ENCODE measurements at regions not wholly inside any gene's neighbourhood (a gene's known extent, or its start where the extent isn't known, plus 50 kb on each side); places are given as distances from the start of the nearest gene placed in this dataset.

- Histone ChIP-seq H3K4me3 (ENCODE audit: low read length) (no peak overlapping the region), H3K79me2 (ENCODE audit: low read length) (no peaks in the 10 kb centered on the region), H4K20me1 (ENCODE audit: insufficient read depth, low read depth, low read length) (no peaks in the 10 kb centered on the region), H3K27ac (ENCODE audit: low read length) (no peak overlapping the region), H3K9me2 (replicated peaks; ENCODE audit: insufficient read depth, low read length) (no peaks in the 10 kb centered on the region), H3K9me3 (ENCODE audit: low read length) (peaks cover 13% of the 10 kb centered on the region), H3K36me3 (ENCODE audit: insufficient read depth, low read length) (no peaks in the 10 kb centered on the region), H3K9ac (ENCODE audit: low read length) (no peak overlapping the region), H3K4me2 (ENCODE audit: low read depth, low read length, poor library complexity, severe bottlenecking) (no peak overlapping the region), H2AFZ (ENCODE audit: low read length) (no peak overlapping the region), H3K27me3 (ENCODE audit: low read length) (no peaks in the 10 kb centered on the region), H3K4me1 (ENCODE audit: low read length) (no peaks in the 10 kb centered on the region)
- DNase-seq, result no peak
Measured at GRCh38 chr16:6517020-6517720, 815.5 kb upstream of the RBFOX1 start.

- Histone ChIP-seq H3K9me2 (replicated peaks; ENCODE audit: insufficient read depth, low read length) (no peaks in the 10 kb centered on the region), H2AFZ (ENCODE audit: low read length) (no peak overlapping the region), H3K4me1 (ENCODE audit: low read length) (no peaks in the 10 kb centered on the region), H3K27ac (ENCODE audit: low read length) (no peak overlapping the region), H3K27me3 (ENCODE audit: low read length) (no peaks in the 10 kb centered on the region), H3K4me3 (ENCODE audit: low read length) (no peak overlapping the region), H4K20me1 (ENCODE audit: insufficient read depth, low read depth, low read length) (no peaks in the 10 kb centered on the region), H3K9ac (ENCODE audit: low read length) (no peak overlapping the region), H3K36me3 (ENCODE audit: insufficient read depth, low read length) (no peaks in the 10 kb centered on the region), H3K9me3 (ENCODE audit: low read length) (peaks cover 13% of the 10 kb centered on the region), H3K79me2 (ENCODE audit: low read length) (no peaks in the 10 kb centered on the region), H3K4me2 (ENCODE audit: low read depth, low read length, poor library complexity, severe bottlenecking) (no peak overlapping the region)
- no peak for DNase-seq
Measured at GRCh38 chr16:6512512-6512911, 820.1 kb upstream of the RBFOX1 start.

GRCh38 chr16:6510261-6510660 lies 822.4 kb upstream of the RBFOX1 start:
- H3K27me3 ChIP-seq (ENCODE audit: low read length), result no peaks in the 10 kb centered on the region
- no peaks in the 10 kb centered on the region for H3K79me2 ChIP-seq (ENCODE audit: low read length)
- H3K9me3 ChIP-seq (ENCODE audit: low read length), result peaks cover 13% of the 10 kb centered on the region
- no peak overlapping the region for H3K4me3 ChIP-seq (ENCODE audit: low read length)
- H2AFZ ChIP-seq (ENCODE audit: low read length), result no peak overlapping the region
- H3K4me1 ChIP-seq (ENCODE audit: low read length), result no peaks in the 10 kb centered on the region
- no peak for DNase-seq
- H3K9me2 ChIP-seq (replicated peaks; ENCODE audit: insufficient read depth, low read length), result no peaks in the 10 kb centered on the region
- no peaks in the 10 kb centered on the region for H3K36me3 ChIP-seq (ENCODE audit: insufficient read depth, low read length)
- no peaks in the 10 kb centered on the region for H4K20me1 ChIP-seq (ENCODE audit: insufficient read depth, low read depth, low read length)
- H3K9ac ChIP-seq (ENCODE audit: low read length), result no peak overlapping the region
- H3K27ac ChIP-seq (ENCODE audit: low read length), result no peak overlapping the region
- H3K4me2 ChIP-seq (ENCODE audit: low read depth, low read length, poor library complexity, severe bottlenecking), result no peak overlapping the region

- H2AFZ ChIP-seq (ENCODE audit: low read length), result no peak overlapping the region
- no peak overlapping the region for H3K27ac ChIP-seq (ENCODE audit: low read length)
- H3K4me2 ChIP-seq (ENCODE audit: low read depth, low read length, poor library complexity, severe bottlenecking), result no peak overlapping the region
- no peak overlapping the region for H3K4me3 ChIP-seq (ENCODE audit: low read length)
- H3K9ac ChIP-seq (ENCODE audit: low read length), result no peak overlapping the region
- no peaks in the 10 kb centered on the region for H3K27me3 ChIP-seq (ENCODE audit: low read length)
- H3K36me3 ChIP-seq (ENCODE audit: insufficient read depth, low read length), result no peaks in the 10 kb centered on the region
- no peaks in the 10 kb centered on the region for H3K4me1 ChIP-seq (ENCODE audit: low read length)
- H4K20me1 ChIP-seq (ENCODE audit: insufficient read depth, low read depth, low read length), result no peaks in the 10 kb centered on the region
- no peak for DNase-seq
- no peaks in the 10 kb centered on the region for H3K9me2 ChIP-seq (replicated peaks; ENCODE audit: insufficient read depth, low read length)
- H3K79me2 ChIP-seq (ENCODE audit: low read length), result no peaks in the 10 kb centered on the region
- H3K9me3 ChIP-seq (ENCODE audit: low read length), result peaks cover 8% of the 10 kb centered on the region; the same call in 1 of the 2 replicates
Measured at GRCh38 chr16:6499413-6499812, 833.2 kb upstream of the RBFOX1 start.

- Histone ChIP-seq H3K4me3 (ENCODE audit: low read length) (no peak overlapping the region), H3K9me2 (replicated peaks; ENCODE audit: insufficient read depth, low read length) (no peaks in the 10 kb centered on the region), H3K9ac (ENCODE audit: low read length) (no peak overlapping the region), H3K27me3 (ENCODE audit: low read length) (no peaks in the 10 kb centered on the region), H2AFZ (ENCODE audit: low read length) (no peak overlapping the region), H3K27ac (ENCODE audit: low read length) (no peak overlapping the region), H3K4me1 (ENCODE audit: low read length) (no peaks in the 10 kb centered on the region), H4K20me1 (ENCODE audit: insufficient read depth, low read depth, low read length) (no peaks in the 10 kb centered on the region), H3K79me2 (ENCODE audit: low read length) (no peaks in the 10 kb centered on the region), H3K4me2 (ENCODE audit: low read depth, low read length, poor library complexity, severe bottlenecking) (no peak overlapping the region), H3K36me3 (ENCODE audit: insufficient read depth, low read length) (no peaks in the 10 kb centered on the region), H3K9me3 (ENCODE audit: low read length) (peaks cover 6% of the 10 kb centered on the region; the same call in 1 of the 2 replicates)
- DNase-seq, result no peak
Measured at GRCh38 chr16:6498858-6499257, 833.8 kb upstream of the RBFOX1 start.

- DNase-seq, result no peak
- Histone ChIP-seq H3K9ac (ENCODE audit: low read length) (no peak overlapping the region), H3K4me2 (ENCODE audit: low read depth, low read length, poor library complexity, severe bottlenecking) (no peak overlapping the region)
Measured at GRCh38 chr16:6496996-6497395, 835.6 kb upstream of the RBFOX1 start.

GRCh38 chr16:6495486-6496210 lies 837.0 kb upstream of the RBFOX1 start:
- H3K9me3 ChIP-seq (ENCODE audit: low read length), result peaks cover 6% of the 10 kb centered on the region; the same call in 1 of the 2 replicates
- H3K9me2 ChIP-seq (replicated peaks; ENCODE audit: insufficient read depth, low read length), result no peaks in the 10 kb centered on the region
- no peaks in the 10 kb centered on the region for H3K79me2 ChIP-seq (ENCODE audit: low read length)
- H3K4me3 ChIP-seq (ENCODE audit: low read length), result no peak overlapping the region
- H3K27ac ChIP-seq (ENCODE audit: low read length), result no peak overlapping the region
- no peak for DNase-seq
- H3K36me3 ChIP-seq (ENCODE audit: insufficient read depth, low read length), result no peaks in the 10 kb centered on the region
- H3K4me1 ChIP-seq (ENCODE audit: low read length), result no peaks in the 10 kb centered on the region
- H3K27me3 ChIP-seq (ENCODE audit: low read length), result no peaks in the 10 kb centered on the region
- no peaks in the 10 kb centered on the region for H4K20me1 ChIP-seq (ENCODE audit: insufficient read depth, low read depth, low read length)
- H2AFZ ChIP-seq (ENCODE audit: low read length), result no peak overlapping the region
- H3K9ac ChIP-seq (ENCODE audit: low read length), result no peak overlapping the region
- H3K4me2 ChIP-seq (ENCODE audit: low read depth, low read length, poor library complexity, severe bottlenecking), result no peak overlapping the region

More at GRCh38 chr16:6496996-6497395, 835.6 kb upstream of the RBFOX1 start:
- Histone ChIP-seq H4K20me1 (ENCODE audit: insufficient read depth, low read depth, low read length) (no peaks in the 10 kb centered on the region), H3K27me3 (ENCODE audit: low read length) (no peaks in the 10 kb centered on the region), H3K4me1 (ENCODE audit: low read length) (no peaks in the 10 kb centered on the region), H3K36me3 (ENCODE audit: insufficient read depth, low read length) (no peaks in the 10 kb centered on the region), H3K9me2 (replicated peaks; ENCODE audit: insufficient read depth, low read length) (no peaks in the 10 kb centered on the region), H2AFZ (ENCODE audit: low read length) (no peak overlapping the region), H3K4me3 (ENCODE audit: low read length) (no peak overlapping the region), H3K27ac (ENCODE audit: low read length) (no peak overlapping the region), H3K9me3 (ENCODE audit: low read length) (peaks cover 6% of the 10 kb centered on the region; the same call in 1 of the 2 replicates), H3K79me2 (ENCODE audit: low read length) (no peaks in the 10 kb centered on the region)

GRCh38 chr16:6494716-6495115 lies 837.9 kb upstream of the RBFOX1 start:
- Histone ChIP-seq H3K4me1 (ENCODE audit: low read length) (no peaks in the 10 kb centered on the region), H3K9me2 (replicated peaks; ENCODE audit: insufficient read depth, low read length) (no peaks in the 10 kb centered on the region), H3K36me3 (ENCODE audit: insufficient read depth, low read length) (no peaks in the 10 kb centered on the region), H2AFZ (ENCODE audit: low read length) (no peak overlapping the region), H3K79me2 (ENCODE audit: low read length) (no peaks in the 10 kb centered on the region), H3K4me3 (ENCODE audit: low read length) (no peak overlapping the region), H4K20me1 (ENCODE audit: insufficient read depth, low read depth, low read length) (no peaks in the 10 kb centered on the region), H3K27me3 (ENCODE audit: low read length) (no peaks in the 10 kb centered on the region), H3K27ac (ENCODE audit: low read length) (no peak overlapping the region), H3K4me2 (ENCODE audit: low read depth, low read length, poor library complexity, severe bottlenecking) (no peak overlapping the region), H3K9me3 (ENCODE audit: low read length) (peaks cover 6% of the 10 kb centered on the region; the same call in 1 of the 2 replicates), H3K9ac (ENCODE audit: low read length) (no peak overlapping the region)
- no peak for DNase-seq

Data from Karpas-422 (cell line).